Smooth muscle cell (in vitro differentiated cells): ENCODE measurements at regions not wholly inside any gene's neighbourhood (a gene's known extent, or its start where the extent isn't known, plus 50 kb on each side); places are given as distances from the start of the nearest gene placed in this dataset.

Source experiments
- DNase-seq: peaks from one replicate; lab custom pipeline; 2025; ENCODE audit not compliant: unreplicated experiment; lab: John Stamatoyannopoulos, UW
- H2AFZ ChIP-seq: fragments of 200-600 bp; sonication (generic); 2 replicates; pipeline ENCODE4 v1.6.0; 2016; ENCODE audit warnings: antibody characterized with exemption, low read depth, mild to moderate bottlenecking
- H3F3A ChIP-seq: fragments of 200-600 bp; sonication (generic); 2 replicates; pipeline ENCODE4 v1.6.0; 2017; ENCODE audit warnings: antibody characterized with exemption, low read depth
- H3K27ac ChIP-seq: fragments of 200-600 bp; sonication (generic); 2 replicates; pipeline ENCODE4 v1.5.1; 2016; ENCODE audit warnings: low read depth, mild to moderate bottlenecking
- H3K27me3 ChIP-seq: fragments of 200-600 bp; sonication (generic); 2 replicates; pipeline ENCODE4 v1.6.1; 2016; ENCODE audit warnings: low read depth, mild to moderate bottlenecking
- H3K36me3 ChIP-seq: fragments of 200-600 bp; sonication (generic); 2 replicates; pipeline ENCODE4 v1.5.1; 2016; ENCODE audit warnings: low read depth
- H3K4me1 ChIP-seq: fragments of 200-600 bp; sonication (generic); 2 replicates; pipeline ENCODE4 v1.5.1; 2016; ENCODE audit warnings: low read depth
- H3K4me2 ChIP-seq: fragments of 200-600 bp; sonication (generic); 2 replicates; pipeline ENCODE4 v1.6.0; 2016; ENCODE audit warnings: mild to moderate bottlenecking
- H3K4me3 ChIP-seq: fragments of 200-600 bp; sonication (generic); 2 replicates; pipeline ENCODE4 v1.5.1; 2016; ENCODE audit warnings: mild to moderate bottlenecking
- H3K79me2 ChIP-seq: fragments of 200-600 bp; sonication (generic); 2 replicates; pipeline ENCODE4 v1.6.0; 2016; ENCODE audit warnings: low read depth, mild to moderate bottlenecking
- H3K9ac ChIP-seq: fragments of 200-600 bp; sonication (generic); 2 replicates; pipeline ENCODE4 v1.6.0; 2016; ENCODE audit warnings: low read depth
- H3K9me3 ChIP-seq: fragments of 200-600 bp; sonication (generic); replicated peaks from 2 replicates; pipeline ENCODE4 v1.5.1; 2016; ENCODE audit warnings: low read depth
- H4K20me1 ChIP-seq: fragments of 200-600 bp; sonication (generic); 2 replicates; pipeline ENCODE4 v1.6.0; 2016; ENCODE audit warnings: low read depth
- CTCF ChIP-seq: fragments of 200-600 bp; sonication (generic); IDR thresholded peaks from 2 replicates; pipeline ENCODE4 v1.5.1; 2017; ENCODE audit warnings: borderline replicate concordance, mild to moderate bottlenecking, antibody characterized with exemption; ENCODE audit not compliant: insufficient read depth, poor library complexity, severe bottlenecking
- WGBS: methylation state at CpG from one replicate; pipeline ENCODE4 v1.1.7; 2016; ENCODE audit warnings: low lambda C conversion rate; 5-methylcytosine and 5-hydroxymethylcytosine counted together

- H3K9ac ChIP-seq: no peak overlapping the region
- H3K9me3 ChIP-seq: no peaks in the 10 kb centered on the region
- H2AFZ ChIP-seq: no peak overlapping the region
- H3K27me3 ChIP-seq: no peaks in the 10 kb centered on the region
- no peaks in the 10 kb centered on the region for H3F3A ChIP-seq
- H3K36me3 ChIP-seq: no peaks in the 10 kb centered on the region
- no peaks in the 10 kb centered on the region for H3K79me2 ChIP-seq
- no peak for TF ChIP-seq CTCF
- H3K4me1 ChIP-seq: no peaks in the 10 kb centered on the region
- H3K4me2 ChIP-seq: no peak overlapping the region
- no peak overlapping the region for H3K27ac ChIP-seq
- DNase-seq: no peak
- 87% methylated on average over 2 of the region's 2 CpGs for WGBS
- no peaks in the 10 kb centered on the region for H4K20me1 ChIP-seq
- no peak overlapping the region for H3K4me3 ChIP-seq
Observed at GRCh38 chr4:158079661-158080060, 93.2 kb downstream of the GASK1B start.

GRCh38 chr4:158077835-158078234 is 95.0 kb downstream of the GASK1B start:
- no peak for DNase-seq
- TF ChIP-seq CTCF: no peak
- no peak overlapping the region for H3K4me3 ChIP-seq
- no peak overlapping the region for H3K27ac ChIP-seq
- H3K9me3 ChIP-seq: no peaks in the 10 kb centered on the region
- H3K79me2 ChIP-seq: no peaks in the 10 kb centered on the region
- no peak overlapping the region for H2AFZ ChIP-seq
- no peaks in the 10 kb centered on the region for H3F3A ChIP-seq
- no peak overlapping the region for H3K4me2 ChIP-seq
- H4K20me1 ChIP-seq: no peaks in the 10 kb centered on the region
- no peaks in the 10 kb centered on the region for H3K27me3 ChIP-seq
- no peak overlapping the region for H3K9ac ChIP-seq
- 92% methylated on average over 2 of the region's 2 CpGs for WGBS
- no peaks in the 10 kb centered on the region for H3K4me1 ChIP-seq
- no peaks in the 10 kb centered on the region for H3K36me3 ChIP-seq

DNA sequence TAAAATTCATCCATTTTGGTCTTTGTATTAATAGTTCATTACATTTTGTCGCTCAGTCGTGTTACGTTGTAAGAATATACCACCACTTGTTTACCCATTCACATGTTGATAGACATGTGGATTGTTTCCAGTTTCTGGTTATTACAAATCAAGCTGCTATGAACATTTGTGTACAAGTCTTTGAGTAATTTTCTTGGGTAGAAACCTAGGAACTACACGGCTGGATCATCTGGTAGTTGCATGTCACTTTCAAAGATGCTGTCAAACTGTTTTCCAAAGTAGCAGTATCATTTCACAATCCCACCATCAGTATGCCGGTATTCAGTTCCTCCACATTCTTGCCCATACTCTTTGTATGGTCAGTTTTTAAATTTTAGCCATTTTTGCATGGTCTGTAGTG is 98.0 kb downstream of the GASK1B start:
- H3K36me3 ChIP-seq: no peaks in the 10 kb centered on the region
- H3F3A ChIP-seq: no peaks in the 10 kb centered on the region
- no peak overlapping the region for H3K27ac ChIP-seq
- no peak overlapping the region for H3K4me3 ChIP-seq
- no peaks in the 10 kb centered on the region for H3K4me1 ChIP-seq
- TF ChIP-seq CTCF: no peak
- no peak overlapping the region for H3K9ac ChIP-seq
- no peak overlapping the region for H3K4me2 ChIP-seq
- 89% methylated on average over 5 of the region's 5 CpGs for WGBS
- H3K79me2 ChIP-seq: no peaks in the 10 kb centered on the region
- no peak overlapping the region for H2AFZ ChIP-seq
- H3K9me3 ChIP-seq: no peaks in the 10 kb centered on the region
- no peak for DNase-seq
- H3K27me3 ChIP-seq: no peaks in the 10 kb centered on the region
- no peaks in the 10 kb centered on the region for H4K20me1 ChIP-seq

- no peaks in the 10 kb centered on the region for H3K79me2 ChIP-seq
- WGBS: 87% methylated on average over 4 of the region's 4 CpGs
- H3K4me1 ChIP-seq: no peaks in the 10 kb centered on the region
- H3K27ac ChIP-seq: no peak overlapping the region
- H4K20me1 ChIP-seq: no peaks in the 10 kb centered on the region
- H3K4me3 ChIP-seq: no peak overlapping the region
- TF ChIP-seq CTCF: no peak
- no peak overlapping the region for H3K9ac ChIP-seq
- DNase-seq: no peak
- no peak overlapping the region for H3K4me2 ChIP-seq
- no peaks in the 10 kb centered on the region for H3K27me3 ChIP-seq
- H3K9me3 ChIP-seq: no peaks in the 10 kb centered on the region
- no peaks in the 10 kb centered on the region for H3F3A ChIP-seq
- no peak overlapping the region for H2AFZ ChIP-seq
- H3K36me3 ChIP-seq: no peaks in the 10 kb centered on the region
Observed at GRCh38 chr4:158071931-158072330, 100.9 kb downstream of the GASK1B start.
